HCEC 1CT (cell line): ENCODE measurements at regions not wholly inside any gene's neighbourhood (a gene's known extent, or its start where the extent isn't known, plus 50 kb on each side); places are given as distances from the start of the nearest gene placed in this dataset.

ENCODE experiments used
- DNase-seq: peaks from one replicate; pipeline ENCODE4 v3.0.0-alpha.2; 2017

DNA sequence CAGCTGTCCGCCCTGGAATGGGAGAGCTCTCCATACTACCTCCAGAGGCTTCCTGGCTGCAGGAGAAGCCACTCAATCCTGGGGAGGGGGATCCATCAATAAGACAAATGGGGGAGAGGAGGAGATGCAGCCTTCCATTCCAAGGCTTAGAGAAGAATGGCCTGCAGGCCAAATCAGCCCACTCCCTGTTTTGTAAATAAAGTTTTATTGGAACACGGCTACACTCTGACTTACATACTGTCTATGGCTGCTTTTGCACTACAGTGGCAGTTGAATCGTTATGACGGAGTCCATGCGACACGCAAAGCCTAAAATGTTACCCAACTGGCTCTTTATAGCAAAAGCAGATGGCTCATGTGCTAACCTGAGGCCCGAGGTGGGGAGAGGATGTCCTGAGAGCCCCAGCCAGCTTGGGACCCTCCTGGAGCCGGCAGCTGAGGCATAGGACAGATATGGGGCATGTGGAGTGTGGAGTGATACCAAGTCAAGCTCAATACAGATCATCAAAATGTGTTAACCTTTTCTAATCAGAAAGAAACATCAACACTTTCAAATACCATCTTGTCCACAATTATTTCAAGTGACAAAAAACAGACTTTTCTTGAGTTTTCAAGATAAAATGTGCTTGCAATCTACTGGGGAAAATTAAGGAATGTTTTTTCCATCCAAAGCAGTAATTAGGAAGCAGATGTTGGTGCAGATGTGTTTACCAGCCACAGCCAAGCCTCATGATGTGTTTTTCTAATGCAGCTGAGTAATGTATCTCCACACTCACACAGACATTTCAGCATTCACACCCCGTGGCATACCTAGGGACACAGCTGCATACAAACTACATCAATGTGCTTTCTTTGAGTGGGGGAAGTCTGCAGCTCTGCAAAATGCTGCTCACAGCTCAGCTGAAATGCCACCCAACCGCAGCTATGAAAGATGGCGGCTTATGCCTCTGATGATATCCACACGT lies 181.6 kb downstream of the SHANK2 start:
- no peak for DNase-seq

- no peak for DNase-seq
Observed at GRCh38 chr11:71068963-71069362, 183.4 kb downstream of the SHANK2 start.

DNA sequence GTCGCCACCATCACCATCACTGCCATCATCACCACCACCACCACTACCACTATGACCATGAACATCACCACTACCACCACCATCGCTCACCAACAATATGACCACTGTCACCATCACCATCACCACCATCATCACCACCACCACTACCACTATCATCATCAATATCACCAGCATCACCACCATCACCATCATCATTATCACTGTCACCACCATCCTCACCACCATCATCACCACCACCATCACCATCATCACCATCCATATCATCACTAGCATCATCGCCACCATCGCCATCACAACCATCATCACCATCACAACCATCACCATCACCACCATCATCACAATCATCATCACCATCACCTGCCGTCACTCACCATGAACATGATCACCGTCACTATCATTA lies 184.6 kb downstream of the SHANK2 start:
- DNase-seq = no peak

DNA sequence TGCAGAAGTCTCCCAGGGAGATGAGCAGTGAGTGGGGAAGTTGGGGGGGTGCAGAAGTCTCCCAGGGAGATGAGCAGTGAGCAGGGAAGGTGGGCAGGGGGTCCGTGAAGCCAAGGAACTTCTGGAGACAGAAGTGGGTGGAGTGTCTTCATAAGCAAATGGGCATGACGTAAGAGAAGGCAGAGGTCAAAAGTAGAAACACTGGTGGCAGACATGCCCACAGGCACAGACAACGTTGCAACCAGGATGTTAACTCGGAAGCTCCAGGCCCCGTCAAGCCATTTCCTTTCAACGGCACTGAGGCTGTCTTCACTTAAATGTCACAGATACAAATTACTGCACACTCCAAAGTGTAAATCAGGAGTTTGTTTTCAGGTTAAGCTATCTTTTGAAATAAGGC lies 186.1 kb downstream of the SHANK2 start:
- no peak for DNase-seq

DNA sequence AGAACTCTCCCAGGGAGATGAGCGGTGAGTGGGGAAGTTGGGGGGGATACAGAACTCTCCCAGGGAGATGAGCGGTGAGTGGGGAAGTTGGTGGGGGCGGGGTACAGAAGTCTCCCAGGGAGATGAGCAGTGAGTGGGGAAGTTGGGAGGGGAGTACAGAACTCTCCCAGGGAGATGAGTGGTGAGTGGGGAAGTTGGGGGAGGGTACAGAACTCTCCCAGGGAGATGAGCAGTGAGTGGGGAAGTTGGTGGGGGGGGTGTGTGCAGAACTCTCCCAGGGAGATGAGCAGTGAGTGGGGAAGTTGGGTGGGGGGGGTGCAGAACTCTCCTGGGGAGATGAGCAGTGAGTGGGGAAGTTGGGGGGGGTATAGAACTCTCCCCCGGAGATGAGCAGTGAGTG lies 186.5 kb downstream of the SHANK2 start:
- DNase-seq = no peak

DNA sequence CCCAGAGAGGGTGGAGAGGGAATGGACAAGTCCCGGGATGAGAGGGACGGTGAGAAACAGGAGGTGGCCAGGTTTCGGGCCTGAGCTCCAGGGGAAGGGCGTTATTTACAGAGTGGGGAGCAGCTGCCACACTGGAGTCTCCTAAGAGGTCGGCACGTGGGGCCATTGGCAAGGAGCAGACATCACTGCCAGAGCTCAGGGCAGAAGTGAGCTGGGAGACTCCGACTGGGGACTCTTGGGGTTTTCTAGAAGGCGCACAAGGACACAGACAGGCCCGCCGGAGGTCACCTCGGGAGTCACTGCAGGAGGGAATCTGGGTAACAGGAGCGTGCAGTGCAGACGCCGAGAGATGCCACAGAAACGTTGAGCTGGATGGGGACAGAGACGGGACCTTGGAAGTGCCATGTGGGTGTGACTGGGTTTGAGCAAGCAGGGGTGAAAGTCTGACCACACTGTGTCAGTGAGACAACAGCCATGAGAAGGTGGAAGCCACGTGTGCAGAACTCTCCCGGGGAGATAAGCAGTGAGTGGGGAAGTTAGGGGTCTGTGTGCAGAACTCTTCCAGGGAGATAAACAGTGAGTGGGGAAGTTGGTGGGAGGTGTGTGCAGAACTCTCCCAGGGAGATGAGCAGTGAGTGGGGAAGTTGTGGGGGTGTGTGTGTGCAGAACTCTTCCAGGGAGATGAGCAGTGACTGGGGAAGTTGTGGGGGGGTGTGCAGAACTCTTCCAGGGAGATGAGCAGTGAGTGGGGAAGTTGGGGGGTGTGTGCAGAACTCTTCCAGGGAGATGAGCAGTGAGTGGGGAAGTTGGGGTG lies 187.5 kb downstream of the SHANK2 start:
- DNase-seq = no peak

DNA sequence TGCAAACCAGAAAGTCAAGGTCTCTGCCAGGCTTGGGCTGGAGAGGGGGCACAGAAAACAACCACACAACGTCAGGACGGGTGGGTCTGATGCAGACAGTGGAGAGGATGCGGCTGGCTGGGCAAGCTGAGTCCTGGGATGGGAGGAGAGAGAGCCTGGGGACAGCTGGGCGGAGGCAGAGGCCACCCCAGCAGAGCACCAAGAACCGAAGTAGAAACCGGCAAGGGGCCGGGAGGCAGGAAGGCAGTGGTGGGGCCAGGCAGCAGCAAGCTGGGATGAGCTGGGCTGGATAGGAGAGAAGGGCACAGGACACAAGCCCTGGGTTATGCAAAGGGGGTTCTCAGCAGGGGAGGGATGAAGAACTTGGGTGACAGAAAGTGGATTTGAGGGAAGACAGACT lies 188.2 kb downstream of the SHANK2 start:
- DNase-seq = no peak

- DNase-seq = no peak
Observed at GRCh38 chr11:71063129-71063528, 189.2 kb downstream of the SHANK2 start.

DNA sequence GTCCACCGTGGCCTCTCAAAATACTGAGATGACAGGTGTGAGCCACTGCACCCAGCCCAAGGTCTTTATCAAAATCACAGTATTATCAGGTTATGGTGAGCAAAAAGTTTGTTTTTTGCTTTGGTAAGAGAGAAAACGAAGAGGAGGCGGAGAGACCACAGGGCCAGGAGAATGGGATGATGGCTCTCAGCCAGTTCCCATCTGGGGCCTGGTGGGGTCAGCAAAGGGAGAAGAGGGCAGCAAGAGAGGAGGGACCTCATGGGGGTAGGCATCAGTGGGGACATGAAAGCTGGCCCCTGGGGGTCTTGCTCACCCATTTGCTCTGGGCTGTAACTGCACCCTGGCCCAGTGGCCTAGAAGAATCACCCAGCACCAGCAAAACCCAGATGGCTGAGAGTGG lies 190.2 kb downstream of the SHANK2 start:
- no peak for DNase-seq

- DNase-seq = no peak
Observed at GRCh38 chr11:71060391-71060791, 192.0 kb downstream of the SHANK2 start.

DNA sequence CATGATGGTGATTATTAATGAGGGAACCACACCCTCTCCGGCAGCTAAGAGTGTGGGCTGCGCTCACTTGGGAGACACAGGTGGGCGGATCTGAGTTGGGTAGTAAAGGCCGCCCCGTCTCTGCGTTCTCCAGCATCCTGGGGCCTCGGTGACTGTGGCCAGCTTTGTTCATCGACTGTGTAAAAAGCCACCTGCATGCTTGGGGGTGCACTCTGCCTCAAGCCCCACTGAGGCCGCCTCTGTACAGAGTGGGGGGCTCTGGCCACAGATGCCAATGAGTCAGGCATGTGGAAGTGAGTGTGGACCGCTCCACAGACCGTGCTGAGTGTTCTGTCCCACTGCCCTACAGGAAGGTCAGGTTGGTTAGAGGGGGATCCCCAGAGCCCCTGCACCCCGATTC lies 192.7 kb downstream of the SHANK2 start:
- DNase-seq = no peak

DNA sequence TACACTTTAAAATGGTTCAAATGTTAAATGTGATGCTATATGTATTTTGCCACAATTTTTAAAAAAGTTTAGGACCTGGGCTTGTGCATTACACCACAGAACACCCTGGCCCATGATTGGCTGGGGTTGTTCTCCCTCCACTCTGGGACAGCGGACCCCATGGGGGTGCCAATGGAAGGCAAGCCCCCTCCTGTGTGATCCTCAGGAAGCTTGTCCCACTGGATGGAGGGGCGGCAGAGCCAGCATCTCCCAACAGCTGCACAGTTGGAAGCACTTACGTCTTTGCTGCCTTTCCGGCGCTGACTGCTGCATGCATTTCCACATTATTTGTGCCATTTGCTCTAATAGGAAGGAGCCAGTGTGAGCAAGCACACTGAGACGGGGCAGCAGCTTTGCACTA lies 196.5 kb downstream of the SHANK2 start:
- DNase-seq = no peak
